Glutamatergic neuron (in vitro differentiated cells): ENCODE measurements at regions not wholly inside any gene's neighbourhood (a gene's known extent, or its start where the extent isn't known, plus 50 kb on each side); places are given as distances from the start of the nearest gene placed in this dataset.

Experiments
- DNase-seq: peaks from one replicate; pipeline ENCODE4 v3.0.0; 2022
- H3K27ac Mint-ChIP-seq: one replicate; pipeline ENCODE4 v1.8.0; 2020; ENCODE audit warnings: mild to moderate bottlenecking, mixed read lengths, inconsistent platforms; ENCODE audit not compliant: unreplicated experiment
- H3K27me3 Mint-ChIP-seq: one replicate; pipeline ENCODE4 v1.8.0; 2020; ENCODE audit warnings: mild to moderate bottlenecking, moderate library complexity, mixed read lengths, inconsistent platforms; ENCODE audit not compliant: unreplicated experiment
- H3K36me3 Mint-ChIP-seq: one replicate; pipeline ENCODE4 v1.8.0; 2020; ENCODE audit warnings: mild to moderate bottlenecking, mixed read lengths, inconsistent platforms; ENCODE audit not compliant: unreplicated experiment
- H3K4me1 Mint-ChIP-seq: one replicate; pipeline ENCODE4 v1.8.0; 2020; ENCODE audit warnings: mild to moderate bottlenecking, low read depth, mixed read lengths, inconsistent platforms; ENCODE audit not compliant: unreplicated experiment
- H3K4me3 Mint-ChIP-seq: one replicate; pipeline ENCODE4 v1.8.0; 2020; ENCODE audit warnings: mild to moderate bottlenecking, mixed read lengths, inconsistent platforms; ENCODE audit not compliant: unreplicated experiment
- H3K9me3 Mint-ChIP-seq: one replicate; pipeline ENCODE4 v1.8.0; 2020; ENCODE audit warnings: mild to moderate bottlenecking, moderate library complexity, mixed read lengths, inconsistent platforms; ENCODE audit not compliant: unreplicated experiment
- CTCF ChIP-seq: fragments of 200-600 bp; sonication (generic); IDR thresholded peaks from one replicate; pipeline ENCODE4 v1.5.0; 2021; ENCODE audit not compliant: partially characterized antibody, unreplicated experiment

- no peak for DNase-seq
- Mint-ChIP-seq H3K9me3 (no peaks in the 10 kb centered on the region), H3K27ac (no peak overlapping the region), H3K4me3 (no peak overlapping the region), H3K27me3 (no peaks in the 10 kb centered on the region), H3K36me3 (no peaks in the 10 kb centered on the region), H3K4me1 (no peaks in the 10 kb centered on the region)
- TF ChIP-seq CTCF, result no peak
Measured at GRCh38 chr4:148574502-148574901, 132.3 kb upstream of the NR3C2 start.

GRCh38 chr4:148574066-148574465, 131.9 kb upstream of the NR3C2 start:
- Mint-ChIP-seq H3K4me3 (no peak overlapping the region), H3K27me3 (no peaks in the 10 kb centered on the region), H3K4me1 (no peaks in the 10 kb centered on the region), H3K36me3 (no peaks in the 10 kb centered on the region), H3K9me3 (no peaks in the 10 kb centered on the region), H3K27ac (no peak overlapping the region)
- DNase-seq, result no peak
- TF ChIP-seq CTCF, result no peak

- Mint-ChIP-seq H3K4me3 (no peak overlapping the region), H3K27me3 (no peaks in the 10 kb centered on the region), H3K36me3 (no peaks in the 10 kb centered on the region), H3K4me1 (no peaks in the 10 kb centered on the region), H3K9me3 (no peaks in the 10 kb centered on the region), H3K27ac (no peak overlapping the region)
- TF ChIP-seq CTCF, result no peak
- DNase-seq, result no peak
Measured at GRCh38 chr4:148573296-148573695, 131.1 kb upstream of the NR3C2 start.

- no peaks in the 10 kb centered on the region for H3K36me3 Mint-ChIP-seq
- H3K27me3 Mint-ChIP-seq, result no peaks in the 10 kb centered on the region
- H3K4me3 Mint-ChIP-seq, result no peak overlapping the region
- no peak for TF ChIP-seq CTCF
- H3K4me1 Mint-ChIP-seq, result peaks cover 4% of the 10 kb centered on the region
- peaks cover 2% of the 10 kb centered on the region for H3K9me3 Mint-ChIP-seq
- no peak for DNase-seq
- H3K27ac Mint-ChIP-seq, result no peak overlapping the region
Measured at GRCh38 chr4:148565801-148566200, 123.6 kb upstream of the NR3C2 start.

- no peak overlapping the region for H3K27ac Mint-ChIP-seq
- H3K4me3 Mint-ChIP-seq, result no peak overlapping the region
- no peak for TF ChIP-seq CTCF
- peaks cover 2% of the 10 kb centered on the region for H3K9me3 Mint-ChIP-seq
- no peak for DNase-seq
- no peaks in the 10 kb centered on the region for H3K27me3 Mint-ChIP-seq
- no peaks in the 10 kb centered on the region for H3K36me3 Mint-ChIP-seq
- H3K4me1 Mint-ChIP-seq, result peaks cover 4% of the 10 kb centered on the region
Measured at GRCh38 chr4:148563684-148564083, 121.5 kb upstream of the NR3C2 start.
